WTC11 (cell line): ENCODE measurements at regions not wholly inside any gene's neighbourhood (a gene's known extent, or its start where the extent isn't known, plus 50 kb on each side); places are given as distances from the start of the nearest gene placed in this dataset.

ENCODE experiments used
- ATAC-seq: fragments of 200-7000 bp; cut with Tn5 transposase; 2 replicates; pipeline ENCODE4 v1.10.0; 2021; ENCODE audit warnings: mild to moderate bottlenecking, moderate library complexity
- CTCF ChIA-PET: fragments of 300-600 bp; sonication (Branson Sonifier 250); formaldehyde crosslinking; loops from one replicate; lab custom pipeline; 2021; ENCODE audit warnings: antibody characterized with exemption; lab: Charles Lee
- POLR2A ChIA-PET: fragments of 350-600 bp; sonication (Branson Sonifier 250); formaldehyde crosslinking; loops from one replicate; lab custom pipeline; 2021; ENCODE audit warnings: antibody characterized with exemption; lab: Charles Lee
- DNase-seq: peaks from one replicate; pipeline ENCODE4 v3.0.0; 2021; ENCODE audit warnings: low spot score
- H3K27ac Mint-ChIP-seq: 2 replicates; pipeline ENCODE4 v1.8.0; 2021; ENCODE audit warnings: mixed read lengths
- H3K27me3 Mint-ChIP-seq: 2 replicates; pipeline ENCODE4 v1.8.0; 2021; ENCODE audit warnings: low read depth, mild to moderate bottlenecking, moderate library complexity, mixed read lengths
- H3K36me3 Mint-ChIP-seq: 2 replicates; pipeline ENCODE4 v1.8.0; 2021; ENCODE audit warnings: mixed read lengths
- H3K4me1 Mint-ChIP-seq: 2 replicates; pipeline ENCODE4 v1.8.0; 2022; ENCODE audit warnings: mixed read lengths
- H3K4me3 Mint-ChIP-seq: 2 replicates; pipeline ENCODE4 v1.8.0; 2021; ENCODE audit warnings: mild to moderate bottlenecking, moderate library complexity, mixed read lengths
- H3K9me3 Mint-ChIP-seq: 2 replicates; pipeline ENCODE4 v1.8.0; 2021; ENCODE audit warnings: mixed read lengths
- ATF3 ChIP-seq: sonication (generic); formaldehyde crosslinking; conservative IDR thresholded peaks from 2 replicates; pipeline ENCODE4 v1.8.1; 2022; ENCODE audit warnings: mild to moderate bottlenecking, missing genetic modification reagents
- CDX4 ChIP-seq: fragments of 250-450 bp; sonication (Bioruptor Pico); IDR thresholded peaks from 2 replicates; pipeline ENCODE4 v1.9.0; 2021; ENCODE audit warnings: moderate library complexity, mild to moderate bottlenecking, inconsistent platforms, borderline replicate concordance
- CTCF ChIP-seq: fragments of 200-600 bp; IDR thresholded peaks from 2 replicates; pipeline ENCODE4 v1.8.0; 2022; ENCODE audit warnings: antibody characterized with exemption
- E2F4 ChIP-seq: sonication (generic); formaldehyde crosslinking; IDR thresholded peaks from 2 replicates; pipeline ENCODE4 v1.8.1; 2022; ENCODE audit warnings: low read depth, mild to moderate bottlenecking, moderate library complexity, missing genetic modification reagents, borderline replicate concordance
- IRF2 ChIP-seq: sonication (generic); formaldehyde crosslinking; IDR thresholded peaks from 2 replicates; pipeline ENCODE4 v1.8.0; 2022; ENCODE audit warnings: low read depth, missing genetic modification reagents, borderline replicate concordance
- MYBL2 ChIP-seq: sonication (generic); formaldehyde crosslinking; IDR thresholded peaks from 2 replicates; pipeline ENCODE4 v1.8.1; 2023; ENCODE audit warnings: mild to moderate bottlenecking, moderate library complexity, missing genetic modification reagents
- NR1H2 ChIP-seq: sonication (generic); formaldehyde crosslinking; IDR thresholded peaks from 2 replicates; pipeline ENCODE4 v1.9.0; 2021; ENCODE audit warnings: mild to moderate bottlenecking, moderate library complexity, missing genetic modification reagents
- PREB ChIP-seq: sonication (generic); formaldehyde crosslinking; IDR thresholded peaks from 2 replicates; pipeline ENCODE4 v1.8.1; 2022; ENCODE audit warnings: mild to moderate bottlenecking, missing genetic modification reagents, moderate library complexity, borderline replicate concordance
- RELA ChIP-seq: sonication (generic); formaldehyde crosslinking; IDR thresholded peaks from 2 replicates; pipeline ENCODE4 v1.8.1; 2022; ENCODE audit warnings: missing genetic modification reagents, mild to moderate bottlenecking, borderline replicate concordance
- SMAD3 ChIP-seq: sonication (generic); formaldehyde crosslinking; IDR thresholded peaks from 2 replicates; pipeline ENCODE4 v1.8.0; 2022; ENCODE audit warnings: missing genetic modification reagents, mild to moderate bottlenecking, borderline replicate concordance
- TP53 ChIP-seq: sonication (generic); formaldehyde crosslinking; IDR thresholded peaks from 2 replicates; pipeline ENCODE4 v1.8.1; 2023; ENCODE audit warnings: mild to moderate bottlenecking, missing genetic modification reagents
- ZMAT4 ChIP-seq: fragments of 250-450 bp; sonication (Bioruptor Pico); IDR thresholded peaks from 2 replicates; pipeline ENCODE4 v1.9.0; 2021; ENCODE audit warnings: mild to moderate bottlenecking
- ZNF263 ChIP-seq: sonication (generic); formaldehyde crosslinking; IDR thresholded peaks from 2 replicates; pipeline ENCODE4 v1.8.1; 2022; ENCODE audit warnings: low read depth, mild to moderate bottlenecking, moderate library complexity, missing genetic modification reagents
- ZNF281 ChIP-seq: sonication (generic); formaldehyde crosslinking; IDR thresholded peaks from 2 replicates; pipeline ENCODE4 v1.8.0; 2023; ENCODE audit warnings: mild to moderate bottlenecking, missing genetic modification reagents
- ZNF532 ChIP-seq: fragments of 250-450 bp; sonication (Bioruptor Pico); IDR thresholded peaks from 2 replicates; pipeline ENCODE4 v1.9.0; 2021; ENCODE audit warnings: mild to moderate bottlenecking, borderline replicate concordance
- ZNF671 ChIP-seq: fragments of 250-450 bp; sonication (Bioruptor Pico); IDR thresholded peaks from 2 replicates; pipeline ENCODE4 v1.8.0; 2021; ENCODE audit warnings: mild to moderate bottlenecking

GRCh38 chr10:60675236-60675635, 103.0 kb upstream of the CDK1 start (continued):
- TF ChIP-seq CTCF (no peak), TP53 (CRISPR knock-in tag) (no peak), ZNF281 (CRISPR knock-in tag) (no peak)

- no peak overlapping the region for H3K4me3 Mint-ChIP-seq
- no peak for TF ChIP-seq E2F4 (CRISPR knock-in tag)
- TF ChIP-seq CDX4 (CRISPR knock-in tag), result no peak
- no peak for TF ChIP-seq ATF3 (CRISPR knock-in tag)
- TF ChIP-seq PREB (CRISPR knock-in tag), result no peak
- TF ChIP-seq ZNF263 (CRISPR knock-in tag), result no peak
- no peak for TF ChIP-seq MYBL2 (CRISPR knock-in tag)
- TF ChIP-seq CTCF, result no peak
- TF ChIP-seq ZMAT4 (CRISPR knock-in tag), result no peak
- TF ChIP-seq NR1H2 (CRISPR knock-in tag), result no peak
- no peak for TF ChIP-seq IRF2
- TF ChIP-seq RELA (CRISPR knock-in tag), result no peak
- TF ChIP-seq ZNF532 (CRISPR knock-in tag), result no peak
- TF ChIP-seq SMAD3, result no peak
- TF ChIP-seq ZNF671 (CRISPR knock-in tag), result no peak
- ChIA-PET POLR2A (no interaction called here), CTCF (interaction anchor here (0.9 kb wide), 1 partner anchor 19 kb away, joined by 3 read pairs; no protein-coding TSS in a partner anchor)
- peaks cover 21% of the 10 kb centered on the region for H3K36me3 Mint-ChIP-seq
- peaks cover 30% of the 10 kb centered on the region for H3K4me1 Mint-ChIP-seq
- DNase-seq (no peak), ATAC-seq (no peak)
- no peaks in the 10 kb centered on the region for H3K27me3 Mint-ChIP-seq
- peaks cover 20% of the 10 kb centered on the region for H3K9me3 Mint-ChIP-seq
- no peak overlapping the region for H3K27ac Mint-ChIP-seq
Measured at GRCh38 chr10:60669501-60669900, 108.8 kb upstream of the CDK1 start.
